Suprapubic skin (tissue), 4 donors: ENCODE measurements at regions not wholly inside any gene's neighbourhood (a gene's known extent, or its start where the extent isn't known, plus 50 kb on each side); places are given as distances from the start of the nearest gene placed in this dataset.

ENCODE experiments used
- POLR2A ChIP-seq, 2 donors: fragments of 450-650 bp; IDR thresholded peaks; one replicate each; pipeline ENCODE4 v1.6.1; 2017; ENCODE audit warnings: antibody characterized with exemption in 2 of 2, mild to moderate bottlenecking in 2 of 2, moderate library complexity in 2 of 2
- POLR2AphosphoS5 ChIP-seq, 3 donors: sonication (generic); formaldehyde crosslinking; IDR thresholded peaks; one replicate each; pipeline ENCODE4 v1.6.1; 2017; ENCODE audit warnings: antibody characterized with exemption in 3 of 3
- TF ChIP-seq, protein P1 (sequence below), 2 donors: fragments of 200-600 bp in 1 of 2; fragments of 450-650 bp in 1 of 2; sonication (generic) in 1 of 2; IDR thresholded peaks; one replicate each; pipeline ENCODE4 v1.5.1; 2016 to 2019; ENCODE audit warnings: antibody characterized with exemption in 2 of 2, mild to moderate bottlenecking in 1 of 2, moderate library complexity in 1 of 2

DNA sequence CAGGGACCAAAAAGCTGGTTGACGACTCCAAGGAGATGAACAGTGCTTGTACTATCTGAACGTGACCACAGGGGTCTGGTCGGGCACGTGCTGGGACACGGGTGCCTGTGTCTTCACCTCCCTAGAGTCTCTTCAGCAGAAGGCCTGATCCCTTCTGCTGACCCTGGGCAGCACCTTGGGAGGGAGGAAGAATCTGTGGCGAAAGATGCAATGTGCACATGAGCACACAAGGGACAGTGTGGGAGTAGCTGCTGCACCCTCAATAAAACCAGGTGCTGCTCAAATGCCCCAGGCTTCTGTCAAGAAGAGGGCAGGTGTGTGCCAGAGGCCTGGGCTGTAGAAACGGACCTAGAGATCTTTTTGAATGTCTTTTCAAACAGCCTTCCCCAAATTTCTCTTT lies 130.6 kb upstream of the THBS2 start:
- TF ChIP-seq, protein P1, sequence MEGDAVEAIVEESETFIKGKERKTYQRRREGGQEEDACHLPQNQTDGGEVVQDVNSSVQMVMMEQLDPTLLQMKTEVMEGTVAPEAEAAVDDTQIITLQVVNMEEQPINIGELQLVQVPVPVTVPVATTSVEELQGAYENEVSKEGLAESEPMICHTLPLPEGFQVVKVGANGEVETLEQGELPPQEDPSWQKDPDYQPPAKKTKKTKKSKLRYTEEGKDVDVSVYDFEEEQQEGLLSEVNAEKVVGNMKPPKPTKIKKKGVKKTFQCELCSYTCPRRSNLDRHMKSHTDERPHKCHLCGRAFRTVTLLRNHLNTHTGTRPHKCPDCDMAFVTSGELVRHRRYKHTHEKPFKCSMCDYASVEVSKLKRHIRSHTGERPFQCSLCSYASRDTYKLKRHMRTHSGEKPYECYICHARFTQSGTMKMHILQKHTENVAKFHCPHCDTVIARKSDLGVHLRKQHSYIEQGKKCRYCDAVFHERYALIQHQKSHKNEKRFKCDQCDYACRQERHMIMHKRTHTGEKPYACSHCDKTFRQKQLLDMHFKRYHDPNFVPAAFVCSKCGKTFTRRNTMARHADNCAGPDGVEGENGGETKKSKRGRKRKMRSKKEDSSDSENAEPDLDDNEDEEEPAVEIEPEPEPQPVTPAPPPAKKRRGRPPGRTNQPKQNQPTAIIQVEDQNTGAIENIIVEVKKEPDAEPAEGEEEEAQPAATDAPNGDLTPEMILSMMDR (IDR thresholded peaks at IDR 0.05): no peak
- TF ChIP-seq POLR2A (IDR thresholded peaks at IDR 0.05) (no peak), POLR2AphosphoS5 (IDR thresholded peaks at IDR 0.05) (no peak)
